HCT116 (cell line): ENCODE measurements at regions not wholly inside any gene's neighbourhood (a gene's known extent, or its start where the extent isn't known, plus 50 kb on each side); places are given as distances from the start of the nearest gene placed in this dataset.

Experiments used
- ATAC-seq: fragments of 200-7000 bp; cut with Tn5 transposase; 2 replicates; pipeline ENCODE4 v1.9.1; 2020; ENCODE audit warnings: mild to moderate bottlenecking, moderate library complexity
- BruUV-seq: library from RNA; stranded (reverse); fragments of 400-500 nt; replicated peaks from 2 replicates; lab custom pipeline; 2021; lab: Mats Ljungman, UMichigan
- CTCF ChIA-PET: fragments of 300-600 bp; sonication (Branson Sonifier 250); formaldehyde crosslinking; loops from one replicate; lab custom pipeline; 2021; ENCODE audit warnings: antibody characterized with exemption; lab: Charles Lee
- POLR2A ChIA-PET: fragments of 300-600, 350-600 bp; sonication (Branson Sonifier 250); formaldehyde crosslinking; loops from one replicate; lab custom pipeline; 2021; ENCODE audit warnings: antibody characterized with exemption; lab: Charles Lee
- RAD21 ChIA-PET, 2 experiments: fragments of 300-600 bp; sonication (Branson Sonifier 250); formaldehyde crosslinking; loops; one replicate each; lab custom pipeline; 2023; ENCODE audit warnings: low total read pairs in 2 of 2; ENCODE audit not compliant: uncharacterized antibody in 2 of 2, unreplicated experiment in 2 of 2, low non-redundant PET in 1 of 2; lab: Charles Lee
- DNase-seq: peaks from one replicate; pipeline ENCODE4 v3.0.0-alpha.2; 2010; ENCODE audit warnings: low read depth, low spot score
- H2AFZ ChIP-seq: fragments of 200-600 bp; shearing (Covaris generic), sonication (generic); 2 replicates; pipeline ENCODE4 v1.6.1; 2017; ENCODE audit warnings: low read depth, mixed run types, mixed read lengths, antibody characterized with exemption, low read length; ENCODE audit not compliant: poor library complexity, severe bottlenecking
- H3K27ac ChIP-seq: 2 replicates; pipeline ENCODE4 v1.5.1; 2012; ENCODE audit warnings: low read depth, low read length
- H3K27me3 ChIP-seq: fragments of 200-600 bp; sonication (generic); 2 replicates; pipeline ENCODE4 v1.6.1; 2016; ENCODE audit warnings: mixed run types, low read length, mixed read lengths; ENCODE audit not compliant: insufficient read depth
- H3K36me3 ChIP-seq, 2 experiments: fragments of 200-500 bp in 1 of 2; fragments of 200-600 bp in 1 of 2; sonication (Bioruptor generic) in 1 of 2; sonication (generic) in 1 of 2; 2 replicates each; pipeline versions ENCODE4 v1.5.1 to v1.6.1; 2014 to 2016; ENCODE audit warnings: low read length in 2 of 2, inconsistent platforms in 1 of 2, mixed read lengths in 1 of 2, mixed run types in 1 of 2; ENCODE audit not compliant: insufficient read depth in 2 of 2, control insufficient read depth in 1 of 2
- H3K4me1 ChIP-seq, 2 experiments: fragments of 200-600 bp in 1 of 2; sonication (generic) in 1 of 2; 2 replicates each; pipeline versions ENCODE4 v1.5.1 to v1.6.1; 2012 to 2017; ENCODE audit warnings: low read length in 2 of 2, inconsistent platforms in 1 of 2, mild to moderate bottlenecking in 1 of 2, mixed read lengths in 1 of 2, mixed run types in 1 of 2, moderate library complexity in 1 of 2; ENCODE audit not compliant: insufficient read depth in 2 of 2, control insufficient read depth in 1 of 2
- H3K4me2 ChIP-seq: fragments of 200-600 bp; sonication (generic); 2 replicates; pipeline ENCODE4 v1.6.1; 2017; ENCODE audit warnings: mixed run types, low read length, mixed read lengths
- H3K4me3 ChIP-seq, 2 experiments: fragments of 200-600 bp in 1 of 2; sonication (generic) in 1 of 2; replicated peaks in 1 of 2; 2 replicates each; pipeline ENCODE4 v1.5.1; 2011 to 2016; ENCODE audit warnings: low read length in 2 of 2, control low read depth in 1 of 2, low read depth in 1 of 2, mild to moderate bottlenecking in 1 of 2, mixed read lengths in 1 of 2, mixed run types in 1 of 2
- H3K79me2 ChIP-seq: fragments of 200-600 bp; sonication (generic); 2 replicates; pipeline ENCODE4 v1.6.1; 2017; ENCODE audit warnings: mild to moderate bottlenecking, mixed run types, low read length, moderate library complexity, mixed read lengths; ENCODE audit not compliant: insufficient read depth
- H3K9ac ChIP-seq: fragments of 200-600 bp; sonication (generic); 2 replicates; pipeline ENCODE4 v1.6.1; 2016; ENCODE audit warnings: low read length, mixed read lengths
- H3K9me2 ChIP-seq: fragments of 200-600 bp; sonication (generic), shearing (Covaris generic); 2 replicates; pipeline ENCODE4 v1.6.1; 2017; ENCODE audit warnings: mixed run types, mild to moderate bottlenecking, moderate library complexity; ENCODE audit not compliant: insufficient read depth
- H3K9me3 ChIP-seq, 2 experiments: fragments of 200-500 bp in 1 of 2; fragments of 200-600 bp in 1 of 2; sonication (Bioruptor generic) in 1 of 2; sonication (generic) in 1 of 2; 2 replicates each; pipeline ENCODE4 v1.6.1; 2014 to 2017; ENCODE audit warnings: low read length in 2 of 2, mixed read lengths in 2 of 2, inconsistent platforms in 1 of 2, low read depth in 1 of 2, mild to moderate bottlenecking in 1 of 2, mixed run types in 1 of 2, moderate library complexity in 1 of 2; ENCODE audit not compliant: control insufficient read depth in 1 of 2, insufficient read depth in 1 of 2
- H4K20me1 ChIP-seq: fragments of 200-600 bp; sonication (generic), shearing (Covaris generic); 2 replicates; pipeline ENCODE4 v1.6.1; 2017; ENCODE audit warnings: mixed run types, mild to moderate bottlenecking, moderate library complexity; ENCODE audit not compliant: insufficient read depth
- CEBPB ChIP-seq: IDR thresholded peaks from 2 replicates; pipeline ENCODE4 v1.6.1; 2012; ENCODE audit warnings: low read depth
- EGR1 ChIP-seq: IDR thresholded peaks from 2 replicates; pipeline ENCODE4 v1.6.1; 2012; ENCODE audit warnings: low read depth
- ELF1 ChIP-seq: IDR thresholded peaks from 2 replicates; pipeline ENCODE4 v1.6.1; 2012; ENCODE audit warnings: low read depth, borderline replicate concordance
- EZH2 ChIP-seq: fragments of 200-600 bp; sonication (generic); IDR thresholded peaks from 2 replicates; pipeline ENCODE4 v1.6.1; 2017; ENCODE audit warnings: antibody characterized with exemption, mixed run types
- EZH2phosphoT487 ChIP-seq: fragments of 200-600 bp; IDR thresholded peaks from 2 replicates; pipeline ENCODE4 v1.6.1; 2018; ENCODE audit warnings: antibody characterized with exemption, borderline replicate concordance
- FOSL1 ChIP-seq: IDR thresholded peaks from 2 replicates; pipeline ENCODE4 v1.6.1; 2012; ENCODE audit warnings: low read depth
- POLR2A ChIP-seq: IDR thresholded peaks from 2 replicates; pipeline ENCODE4 v1.7.0; 2011; ENCODE audit warnings: borderline replicate concordance; ENCODE audit not compliant: insufficient read depth, insufficient read length; ENCODE audit errors: extremely low read depth
- POLR2AphosphoS5 ChIP-seq: IDR thresholded peaks from 2 replicates; pipeline ENCODE4 v1.6.1; 2011; ENCODE audit warnings: mild to moderate bottlenecking, low read depth, low read length, moderate library complexity
- RAD21 ChIP-seq: IDR thresholded peaks from 2 replicates; pipeline ENCODE4 v1.6.1; 2012; ENCODE audit warnings: low read depth, mild to moderate bottlenecking
- SIN3A ChIP-seq: IDR thresholded peaks from 2 replicates; pipeline ENCODE4 v1.6.1; 2012; ENCODE audit warnings: low read depth
- SP1 ChIP-seq: IDR thresholded peaks from 2 replicates; pipeline ENCODE4 v1.6.1; 2012; ENCODE audit warnings: low read depth
- SRF ChIP-seq: IDR thresholded peaks from 2 replicates; pipeline ENCODE4 v1.6.1; 2012; ENCODE audit warnings: low read depth
- TCF7L2 ChIP-seq: IDR thresholded peaks from 2 replicates; pipeline ENCODE4 v1.7.0; 2011; ENCODE audit warnings: borderline replicate concordance, inconsistent platforms; ENCODE audit not compliant: insufficient read depth, insufficient read length; ENCODE audit errors: extremely low read depth
- YY1 ChIP-seq: IDR thresholded peaks from 2 replicates; pipeline ENCODE4 v1.6.1; 2011; ENCODE audit warnings: low read length, low read depth, moderate library complexity, mild to moderate bottlenecking; ENCODE audit not compliant: insufficient replicate concordance; ENCODE audit errors: extremely low read depth
- ZNF274 ChIP-seq: fragments of 200-500 bp; sonication (Bioruptor generic); IDR thresholded peaks from 2 replicates; pipeline ENCODE4 v1.6.1; 2014; ENCODE audit warnings: mild to moderate bottlenecking, low read depth, low read length, inconsistent platforms
- intact Hi-C: fragments of 100-400 bp; cut with micrococcal nuclease; formaldehyde crosslinking; loops from 2 replicates; pipeline ENCODE4 v1.10.0; 2022
- TF ChIP-seq, protein P1 (sequence below), 3 experiments: fragments of 200-600 bp in 1 of 3; sonication (generic) in 1 of 3; IDR thresholded peaks in 2 of 3; conservative IDR thresholded peaks in 1 of 3; 2 replicates each; pipeline ENCODE4 v1.5.1; 2012 to 2017; ENCODE audit warnings: low read depth in 2 of 3, low read length in 2 of 3, antibody characterized with exemption in 1 of 3, borderline replicate concordance in 1 of 3, control low read depth in 1 of 3, mild to moderate bottlenecking in 1 of 3, mixed read lengths in 1 of 3, mixed run types in 1 of 3, moderate library complexity in 1 of 3; ENCODE audit not compliant: insufficient read depth in 1 of 3
- TF ChIP-seq, protein P2 (sequence below): IDR thresholded peaks from 2 replicates; pipeline ENCODE4 v1.6.1; 2011; ENCODE audit warnings: mild to moderate bottlenecking, low read length, moderate library complexity; ENCODE audit not compliant: insufficient replicate concordance; ENCODE audit errors: extremely low read depth
- TF ChIP-seq, protein P3 (sequence below): IDR thresholded peaks from 2 replicates; pipeline ENCODE4 v1.6.1; 2012
- TF ChIP-seq, protein P4 (sequence below): IDR thresholded peaks from 2 replicates; pipeline ENCODE4 v1.6.1; 2012
- TF ChIP-seq, protein P5 (sequence below): IDR thresholded peaks from 2 replicates; pipeline ENCODE4 v1.6.1; 2012; ENCODE audit warnings: low read depth

DNA sequence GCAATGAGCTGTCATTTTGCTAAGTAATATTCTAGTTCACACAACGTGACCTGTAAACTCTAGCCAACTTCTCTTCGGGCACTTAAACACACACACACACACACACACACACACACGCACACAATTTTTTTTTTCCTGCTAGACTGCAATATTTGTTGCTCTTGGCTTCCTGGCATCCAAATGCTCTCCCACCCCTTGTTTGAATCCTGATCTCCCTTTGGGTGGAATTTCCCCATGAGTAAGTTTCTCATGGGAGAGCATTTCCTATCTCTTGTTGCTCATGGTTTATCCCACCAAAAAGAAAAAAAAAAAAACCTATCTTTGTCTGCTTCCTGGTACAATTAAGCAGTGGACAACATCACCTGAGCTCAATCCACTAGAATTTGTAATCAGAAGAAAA is 54.7 kb upstream of the TSLP start:
- TF ChIP-seq TCF7L2 (no peak), CEBPB (no peak), FOSL1 (no peak), ELF1 (no peak), SIN3A (no peak), EZH2 (no peak), RAD21 (no peak), SRF (no peak), POLR2A (no peak), YY1 (no peak), EGR1 (no peak), SP1 (no peak), EZH2phosphoT487 (no peak), ZNF274 (no peak), POLR2AphosphoS5 (no peak)
- TF ChIP-seq, protein P1, sequence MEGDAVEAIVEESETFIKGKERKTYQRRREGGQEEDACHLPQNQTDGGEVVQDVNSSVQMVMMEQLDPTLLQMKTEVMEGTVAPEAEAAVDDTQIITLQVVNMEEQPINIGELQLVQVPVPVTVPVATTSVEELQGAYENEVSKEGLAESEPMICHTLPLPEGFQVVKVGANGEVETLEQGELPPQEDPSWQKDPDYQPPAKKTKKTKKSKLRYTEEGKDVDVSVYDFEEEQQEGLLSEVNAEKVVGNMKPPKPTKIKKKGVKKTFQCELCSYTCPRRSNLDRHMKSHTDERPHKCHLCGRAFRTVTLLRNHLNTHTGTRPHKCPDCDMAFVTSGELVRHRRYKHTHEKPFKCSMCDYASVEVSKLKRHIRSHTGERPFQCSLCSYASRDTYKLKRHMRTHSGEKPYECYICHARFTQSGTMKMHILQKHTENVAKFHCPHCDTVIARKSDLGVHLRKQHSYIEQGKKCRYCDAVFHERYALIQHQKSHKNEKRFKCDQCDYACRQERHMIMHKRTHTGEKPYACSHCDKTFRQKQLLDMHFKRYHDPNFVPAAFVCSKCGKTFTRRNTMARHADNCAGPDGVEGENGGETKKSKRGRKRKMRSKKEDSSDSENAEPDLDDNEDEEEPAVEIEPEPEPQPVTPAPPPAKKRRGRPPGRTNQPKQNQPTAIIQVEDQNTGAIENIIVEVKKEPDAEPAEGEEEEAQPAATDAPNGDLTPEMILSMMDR (IDR thresholded peaks at IDR 0.05 in 2 of 3, conservative IDR thresholded peaks at IDR 0.05 in 1 of 3; ENCODE audit: borderline replicate concordance in 1 of 3, insufficient read depth in 1 of 3, low read depth in 2 of 3, low read length in 2 of 3) = no peak
- TF ChIP-seq, protein P2, sequence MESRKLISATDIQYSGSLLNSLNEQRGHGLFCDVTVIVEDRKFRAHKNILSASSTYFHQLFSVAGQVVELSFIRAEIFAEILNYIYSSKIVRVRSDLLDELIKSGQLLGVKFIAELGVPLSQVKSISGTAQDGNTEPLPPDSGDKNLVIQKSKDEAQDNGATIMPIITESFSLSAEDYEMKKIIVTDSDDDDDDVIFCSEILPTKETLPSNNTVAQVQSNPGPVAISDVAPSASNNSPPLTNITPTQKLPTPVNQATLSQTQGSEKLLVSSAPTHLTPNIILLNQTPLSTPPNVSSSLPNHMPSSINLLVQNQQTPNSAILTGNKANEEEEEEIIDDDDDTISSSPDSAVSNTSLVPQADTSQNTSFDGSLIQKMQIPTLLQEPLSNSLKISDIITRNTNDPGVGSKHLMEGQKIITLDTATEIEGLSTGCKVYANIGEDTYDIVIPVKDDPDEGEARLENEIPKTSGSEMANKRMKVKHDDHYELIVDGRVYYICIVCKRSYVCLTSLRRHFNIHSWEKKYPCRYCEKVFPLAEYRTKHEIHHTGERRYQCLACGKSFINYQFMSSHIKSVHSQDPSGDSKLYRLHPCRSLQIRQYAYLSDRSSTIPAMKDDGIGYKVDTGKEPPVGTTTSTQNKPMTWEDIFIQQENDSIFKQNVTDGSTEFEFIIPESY = no peak
- TF ChIP-seq, protein P3, sequence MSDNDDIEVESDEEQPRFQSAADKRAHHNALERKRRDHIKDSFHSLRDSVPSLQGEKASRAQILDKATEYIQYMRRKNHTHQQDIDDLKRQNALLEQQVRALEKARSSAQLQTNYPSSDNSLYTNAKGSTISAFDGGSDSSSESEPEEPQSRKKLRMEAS = no peak
- TF ChIP-seq, protein P4, sequence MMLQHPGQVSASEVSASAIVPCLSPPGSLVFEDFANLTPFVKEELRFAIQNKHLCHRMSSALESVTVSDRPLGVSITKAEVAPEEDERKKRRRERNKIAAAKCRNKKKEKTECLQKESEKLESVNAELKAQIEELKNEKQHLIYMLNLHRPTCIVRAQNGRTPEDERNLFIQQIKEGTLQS = no peak
- TF ChIP-seq, protein P5, sequence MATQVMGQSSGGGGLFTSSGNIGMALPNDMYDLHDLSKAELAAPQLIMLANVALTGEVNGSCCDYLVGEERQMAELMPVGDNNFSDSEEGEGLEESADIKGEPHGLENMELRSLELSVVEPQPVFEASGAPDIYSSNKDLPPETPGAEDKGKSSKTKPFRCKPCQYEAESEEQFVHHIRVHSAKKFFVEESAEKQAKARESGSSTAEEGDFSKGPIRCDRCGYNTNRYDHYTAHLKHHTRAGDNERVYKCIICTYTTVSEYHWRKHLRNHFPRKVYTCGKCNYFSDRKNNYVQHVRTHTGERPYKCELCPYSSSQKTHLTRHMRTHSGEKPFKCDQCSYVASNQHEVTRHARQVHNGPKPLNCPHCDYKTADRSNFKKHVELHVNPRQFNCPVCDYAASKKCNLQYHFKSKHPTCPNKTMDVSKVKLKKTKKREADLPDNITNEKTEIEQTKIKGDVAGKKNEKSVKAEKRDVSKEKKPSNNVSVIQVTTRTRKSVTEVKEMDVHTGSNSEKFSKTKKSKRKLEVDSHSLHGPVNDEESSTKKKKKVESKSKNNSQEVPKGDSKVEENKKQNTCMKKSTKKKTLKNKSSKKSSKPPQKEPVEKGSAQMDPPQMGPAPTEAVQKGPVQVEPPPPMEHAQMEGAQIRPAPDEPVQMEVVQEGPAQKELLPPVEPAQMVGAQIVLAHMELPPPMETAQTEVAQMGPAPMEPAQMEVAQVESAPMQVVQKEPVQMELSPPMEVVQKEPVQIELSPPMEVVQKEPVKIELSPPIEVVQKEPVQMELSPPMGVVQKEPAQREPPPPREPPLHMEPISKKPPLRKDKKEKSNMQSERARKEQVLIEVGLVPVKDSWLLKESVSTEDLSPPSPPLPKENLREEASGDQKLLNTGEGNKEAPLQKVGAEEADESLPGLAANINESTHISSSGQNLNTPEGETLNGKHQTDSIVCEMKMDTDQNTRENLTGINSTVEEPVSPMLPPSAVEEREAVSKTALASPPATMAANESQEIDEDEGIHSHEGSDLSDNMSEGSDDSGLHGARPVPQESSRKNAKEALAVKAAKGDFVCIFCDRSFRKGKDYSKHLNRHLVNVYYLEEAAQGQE = no peak
- CTCF ChIA-PET = no interaction called here
- H3K27me3 ChIP-seq = 0 out of 2 replicates have a peak, but pooled peaks cover 4% of the 10 kb centered on the region

More for the DNA sequence above, 54.7 kb upstream of the TSLP start:
- Histone ChIP-seq H3K36me3 (no peaks in the 10 kb centered on the region; a peak in 1 of 4 replicates), H3K27ac (no peak overlapping the region), H3K9ac (no peak overlapping the region), H3K79me2 (no peaks in the 10 kb centered on the region), H4K20me1 (no peaks in the 10 kb centered on the region), H2AFZ (no peak overlapping the region), H3K9me2 (no peaks in the 10 kb centered on the region), H3K4me3 (no peak overlapping the region), H3K4me1 (no peaks in the 10 kb centered on the region), H3K9me3 (no peaks in the 10 kb centered on the region), H3K4me2 (no peak overlapping the region)
- POLR2A ChIA-PET = no interaction called here
- BruUV-seq = no TSS peak
- ATAC-seq (no peak), DNase-seq (no peak)
- intact Hi-C loops = no loop called here
- RAD21 ChIA-PET = interaction anchor here in 1 of 2 experiments (0.7 kb wide), 1 partner anchor 138 kb away, joined by 3 read pairs; no protein-coding TSS in a partner anchor
